HEK293T (cell line): ENCODE measurements at regions not wholly inside any gene's neighbourhood (a gene's known extent, or its start where the extent isn't known, plus 50 kb on each side); places are given as distances from the start of the nearest gene placed in this dataset.

ENCODE experiments used
- ARNT ChIP-seq: fragments of 450-650 bp; IDR thresholded peaks from 2 replicates; pipeline ENCODE4 v1.6.1; 2017; ENCODE audit warnings: mild to moderate bottlenecking
- BHLHE40 ChIP-seq: fragments of 450-650 bp; IDR thresholded peaks from 2 replicates; pipeline ENCODE4 v1.6.1; 2016; ENCODE audit warnings: mild to moderate bottlenecking, moderate library complexity, borderline replicate concordance
- FOXK2 ChIP-seq: fragments of 450-650 bp; IDR thresholded peaks from 2 replicates; pipeline ENCODE4 v1.6.1; 2016; ENCODE audit warnings: mild to moderate bottlenecking
- FOXM1 ChIP-seq: fragments of 450-650 bp; IDR thresholded peaks from 2 replicates; pipeline ENCODE4 v1.6.1; 2017; ENCODE audit warnings: mild to moderate bottlenecking, borderline replicate concordance
- SP1 ChIP-seq: fragments of 450-650 bp; IDR thresholded peaks from 2 replicates; pipeline ENCODE4 v1.6.1; 2017
- SUZ12 ChIP-seq: fragments of 450-650 bp; IDR thresholded peaks from 2 replicates; pipeline ENCODE4 v1.6.1; 2016; ENCODE audit warnings: mild to moderate bottlenecking

DNA sequence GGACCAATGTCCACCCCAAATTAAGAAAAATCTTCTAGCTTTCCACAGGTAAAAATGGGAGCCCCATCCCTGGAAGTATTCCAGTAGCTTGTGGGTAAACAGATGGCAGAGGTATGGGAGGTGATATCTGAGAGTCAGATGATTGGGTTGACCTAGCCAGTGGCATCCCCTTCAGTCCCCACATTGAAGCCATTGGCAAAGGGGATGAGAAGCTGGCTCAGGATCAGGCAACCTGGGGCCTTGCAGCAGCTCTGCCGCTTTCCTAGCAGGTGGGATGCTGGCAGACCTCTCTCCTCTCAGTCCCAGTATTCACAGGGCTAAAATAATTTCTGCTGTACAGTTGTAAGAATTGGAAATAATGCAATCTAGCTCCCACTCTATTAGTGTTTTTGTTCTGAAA lies 108.9 kb upstream of the KCNG1 start:
- TF ChIP-seq FOXM1 (no peak), SUZ12 (no peak), FOXK2 (no peak), ARNT (no peak), BHLHE40 (no peak), SP1 (no peak)
